Suprapubic skin (tissue), 3 donors: ENCODE measurements at regions not wholly inside any gene's neighbourhood (a gene's known extent, or its start where the extent isn't known, plus 50 kb on each side); places are given as distances from the start of the nearest gene placed in this dataset.

ENCODE experiments used
- EP300 ChIP-seq: sonication (generic); formaldehyde crosslinking; IDR thresholded peaks from one replicate; pipeline ENCODE4 v1.6.1; 2017; ENCODE audit warnings: antibody characterized with exemption
- POLR2A ChIP-seq, 2 donors: fragments of 450-650 bp; IDR thresholded peaks; one replicate each; pipeline ENCODE4 v1.6.1; 2017; ENCODE audit warnings: antibody characterized with exemption in 2 of 2, mild to moderate bottlenecking in 2 of 2, moderate library complexity in 2 of 2
- TF ChIP-seq, protein P1 (sequence below), 2 donors: fragments of 200-600 bp in 1 of 2; fragments of 450-650 bp in 1 of 2; sonication (generic) in 1 of 2; IDR thresholded peaks; one replicate each; pipeline ENCODE4 v1.5.1; 2016 to 2019; ENCODE audit warnings: antibody characterized with exemption in 2 of 2, mild to moderate bottlenecking in 1 of 2, moderate library complexity in 1 of 2

DNA sequence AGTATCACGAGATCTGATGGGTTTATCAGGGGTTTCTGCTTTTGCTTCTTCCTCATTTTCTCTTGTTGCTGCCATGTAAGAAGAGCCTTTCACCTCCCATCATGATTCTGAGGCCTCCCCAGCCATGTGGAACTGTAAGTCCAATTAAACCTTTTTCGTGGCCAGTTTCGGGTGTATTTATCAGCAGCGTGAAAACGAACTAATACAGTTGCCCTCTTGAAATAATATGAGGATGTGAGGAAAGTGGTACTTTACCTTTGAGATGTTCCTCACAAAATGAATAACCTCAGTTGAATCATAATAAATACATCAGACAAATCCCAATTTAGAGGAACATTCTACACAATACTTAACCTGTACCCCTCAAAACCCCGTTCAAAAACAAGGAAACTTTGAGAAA is 356.4 kb downstream of the CPS1 start:
- no peak for TF ChIP-seq POLR2A (IDR thresholded peaks at IDR 0.05)
- TF ChIP-seq, protein P1, sequence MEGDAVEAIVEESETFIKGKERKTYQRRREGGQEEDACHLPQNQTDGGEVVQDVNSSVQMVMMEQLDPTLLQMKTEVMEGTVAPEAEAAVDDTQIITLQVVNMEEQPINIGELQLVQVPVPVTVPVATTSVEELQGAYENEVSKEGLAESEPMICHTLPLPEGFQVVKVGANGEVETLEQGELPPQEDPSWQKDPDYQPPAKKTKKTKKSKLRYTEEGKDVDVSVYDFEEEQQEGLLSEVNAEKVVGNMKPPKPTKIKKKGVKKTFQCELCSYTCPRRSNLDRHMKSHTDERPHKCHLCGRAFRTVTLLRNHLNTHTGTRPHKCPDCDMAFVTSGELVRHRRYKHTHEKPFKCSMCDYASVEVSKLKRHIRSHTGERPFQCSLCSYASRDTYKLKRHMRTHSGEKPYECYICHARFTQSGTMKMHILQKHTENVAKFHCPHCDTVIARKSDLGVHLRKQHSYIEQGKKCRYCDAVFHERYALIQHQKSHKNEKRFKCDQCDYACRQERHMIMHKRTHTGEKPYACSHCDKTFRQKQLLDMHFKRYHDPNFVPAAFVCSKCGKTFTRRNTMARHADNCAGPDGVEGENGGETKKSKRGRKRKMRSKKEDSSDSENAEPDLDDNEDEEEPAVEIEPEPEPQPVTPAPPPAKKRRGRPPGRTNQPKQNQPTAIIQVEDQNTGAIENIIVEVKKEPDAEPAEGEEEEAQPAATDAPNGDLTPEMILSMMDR (IDR thresholded peaks at IDR 0.05) = no peak
- TF ChIP-seq EP300 = no peak
